H9 (cell line): ENCODE measurements at regions not wholly inside any gene's neighbourhood (a gene's known extent, or its start where the extent isn't known, plus 50 kb on each side); places are given as distances from the start of the nearest gene placed in this dataset.
A peak's percentile ranks its signal among the peaks of the same experiment; 100 is the strongest.

Experiments
- DNase-seq: peaks from one replicate; pipeline ENCODE4 v3.0.0-alpha.2; 2017
- H2AFZ ChIP-seq: one replicate; pipeline ENCODE4 v1.6.1; 2013; ENCODE audit warnings: mild to moderate bottlenecking, low read length, control low read depth, moderate library complexity
- H2AK5ac ChIP-seq: 2 replicates; pipeline ENCODE4 v1.6.1; 2013; ENCODE audit warnings: low read length, control low read depth, mixed read lengths; ENCODE audit not compliant: insufficient read length
- H2BK120ac ChIP-seq: one replicate; pipeline ENCODE4 v1.6.1; 2013; ENCODE audit warnings: low read depth, mild to moderate bottlenecking, low read length, control low read depth, inconsistent platforms; ENCODE audit not compliant: poor library complexity, severe bottlenecking
- H2BK12ac ChIP-seq: 2 replicates; pipeline ENCODE4 v1.6.1; 2013; ENCODE audit warnings: low read length, control low read depth, mixed read lengths, low read depth; ENCODE audit not compliant: insufficient read length
- H2BK15ac ChIP-seq: 2 replicates; pipeline ENCODE4 v1.6.1; 2013; ENCODE audit warnings: low read depth, low read length, control low read depth
- H2BK20ac ChIP-seq: one replicate; pipeline ENCODE4 v1.6.1; 2013; ENCODE audit warnings: low read depth, mild to moderate bottlenecking, low read length, control low read depth, inconsistent platforms; ENCODE audit not compliant: poor library complexity, severe bottlenecking
- H2BK5ac ChIP-seq: 2 replicates; pipeline ENCODE4 v1.6.1; 2013; ENCODE audit warnings: low read length, control low read depth, mixed read lengths; ENCODE audit not compliant: insufficient read length
- H3K14ac ChIP-seq: 2 replicates; pipeline ENCODE4 v1.6.1; 2013; ENCODE audit warnings: low read length, control low read depth; ENCODE audit not compliant: insufficient read depth
- H3K18ac ChIP-seq: 2 replicates; pipeline ENCODE4 v1.6.1; 2013; ENCODE audit warnings: low read depth, mild to moderate bottlenecking, mixed read lengths, low read length, control low read depth; ENCODE audit not compliant: insufficient read length
- H3K23ac ChIP-seq: 2 replicates; pipeline ENCODE4 v1.6.1; 2013; ENCODE audit warnings: low read length, control low read depth, mixed read lengths, low read depth; ENCODE audit not compliant: insufficient read length
- H3K23me2 ChIP-seq: 2 replicates; pipeline ENCODE4 v1.6.1; 2013; ENCODE audit warnings: low read depth, mild to moderate bottlenecking, mixed read lengths, low read length, control low read depth; ENCODE audit not compliant: insufficient read length, poor library complexity, severe bottlenecking
- H3K27ac ChIP-seq: 2 replicates; pipeline ENCODE4 v1.5.1; 2013; ENCODE audit warnings: low read length, control low read depth, mixed read lengths, low read depth; ENCODE audit not compliant: insufficient read length
- H3K27me3 ChIP-seq: 2 replicates; pipeline ENCODE4 v1.6.1; 2013; ENCODE audit warnings: low read length, control low read depth, inconsistent platforms; ENCODE audit not compliant: insufficient read depth
- H3K4ac ChIP-seq: 2 replicates; pipeline ENCODE4 v1.6.1; 2013; ENCODE audit warnings: low read depth, mild to moderate bottlenecking, control low read depth, inconsistent platforms, low read length, moderate library complexity
- H3K4me1 ChIP-seq: 2 replicates; pipeline ENCODE4 v1.6.1; 2013; ENCODE audit warnings: low read length, control low read depth, inconsistent platforms; ENCODE audit not compliant: insufficient read depth
- H3K4me2 ChIP-seq: 2 replicates; pipeline ENCODE4 v1.6.1; 2013; ENCODE audit warnings: low read length, control low read depth, mixed read lengths; ENCODE audit not compliant: insufficient read length, insufficient read depth
- H3K56ac ChIP-seq: 2 replicates; pipeline ENCODE4 v1.6.1; 2013; ENCODE audit warnings: low read depth, mild to moderate bottlenecking, mixed read lengths, low read length, control low read depth; ENCODE audit not compliant: insufficient read length
- H3K79me1 ChIP-seq: 2 replicates; pipeline ENCODE4 v1.6.1; 2013; ENCODE audit warnings: low read depth, mild to moderate bottlenecking, moderate library complexity, low read length, control low read depth, inconsistent platforms; ENCODE audit not compliant: insufficient read depth, poor library complexity, severe bottlenecking
- H3K79me2 ChIP-seq: 2 replicates; pipeline ENCODE4 v1.6.1; 2013; ENCODE audit warnings: low read length, control low read depth, inconsistent platforms; ENCODE audit not compliant: insufficient read depth
- H3K9ac ChIP-seq: 2 replicates; pipeline ENCODE4 v1.6.1; 2013; ENCODE audit warnings: low read length, control low read depth, mixed read lengths; ENCODE audit not compliant: insufficient read length; ENCODE audit errors: extremely low read depth
- H3K9me3 ChIP-seq: one replicate; pipeline ENCODE4 v1.6.1; 2013; ENCODE audit warnings: low read depth, low read length, inconsistent platforms; ENCODE audit not compliant: control insufficient read depth
- H3T11ph ChIP-seq: one replicate; pipeline ENCODE4 v1.6.1; 2013; ENCODE audit warnings: mild to moderate bottlenecking, low read length, control low read depth, inconsistent platforms
- H4K20me1 ChIP-seq: one replicate; pipeline ENCODE4 v1.6.1; 2013; ENCODE audit not compliant: control insufficient read depth, insufficient read length, insufficient read depth
- H4K5ac ChIP-seq: 2 replicates; pipeline ENCODE4 v1.6.1; 2013; ENCODE audit warnings: low read depth, mild to moderate bottlenecking, mixed read lengths, low read length, control low read depth; ENCODE audit not compliant: insufficient read length
- H4K8ac ChIP-seq: replicated peaks from 2 replicates; pipeline ENCODE4 v1.6.1; 2013; ENCODE audit warnings: low read length, control low read depth, mixed read lengths, low read depth; ENCODE audit not compliant: insufficient read length
- H4K91ac ChIP-seq: 2 replicates; pipeline ENCODE4 v1.6.1; 2013; ENCODE audit warnings: low read depth, mild to moderate bottlenecking, moderate library complexity, mixed read lengths, low read length, control low read depth; ENCODE audit not compliant: insufficient read length
- H3K27ac Mint-ChIP-seq, 3 experiments: 2 replicates in 2 of 3; 3 replicates in 1 of 3; pipeline ENCODE4 v1.8.0; 2020 to 2021; ENCODE audit warnings: mixed read lengths in 3 of 3, mild to moderate bottlenecking in 1 of 3, moderate library complexity in 1 of 3
- H3K27me3 Mint-ChIP-seq: 2 replicates; pipeline ENCODE4 v1.8.0; 2021; ENCODE audit warnings: low read depth, mild to moderate bottlenecking, moderate library complexity, mixed read lengths
- H3K36me3 Mint-ChIP-seq, 3 experiments: 2 replicates in 2 of 3; 3 replicates in 1 of 3; pipeline ENCODE4 v1.8.0; 2020 to 2021; ENCODE audit warnings: low read depth in 3 of 3, mixed read lengths in 3 of 3; ENCODE audit not compliant: insufficient read depth in 1 of 3
- H3K4me1 Mint-ChIP-seq, 2 experiments: 2 replicates each; pipeline ENCODE4 v1.8.0; 2020; ENCODE audit warnings: mixed read lengths in 2 of 2
- H3K4me3 Mint-ChIP-seq, 2 experiments: 2 replicates in 1 of 2; 3 replicates in 1 of 2; pipeline ENCODE4 v1.8.0; 2020 to 2021; ENCODE audit warnings: mild to moderate bottlenecking in 2 of 2, mixed read lengths in 2 of 2, moderate library complexity in 1 of 2
- H3K9me3 Mint-ChIP-seq, 2 experiments: 2 replicates in 1 of 2; 3 replicates in 1 of 2; pipeline ENCODE4 v1.8.0; 2020; ENCODE audit warnings: mild to moderate bottlenecking in 2 of 2, mixed read lengths in 2 of 2, moderate library complexity in 1 of 2
- CTCF ChIP-seq: fragments of 200-600 bp; sonication (generic); conservative IDR thresholded peaks from 3 replicates; pipeline ENCODE4 v1.8.0; 2021; ENCODE audit warnings: antibody characterized with exemption, mild to moderate bottlenecking
- WGBS: extraction: QIAGEN DNeasy Blood & Tissue Kit; methylation state at CpG from one replicate; pipeline ENCODE4 v1.1.7; 2013; ENCODE audit warnings: missing lambda C conversion rate, low lambda C conversion rate, mixed read lengths; ENCODE audit not compliant: insufficient read length; ENCODE audit errors: extremely low coverage; 5-methylcytosine and 5-hydroxymethylcytosine counted together

- H4K5ac ChIP-seq = no peak overlapping the region
- no peaks in the 10 kb centered on the region for H3K9me3 Mint-ChIP-seq
- no peak overlapping the region for H3K4me2 ChIP-seq
- H4K20me1 ChIP-seq = no peaks in the 10 kb centered on the region
- H3K4me1 Mint-ChIP-seq = peaks cover 17% of the 10 kb centered on the region in 2 experiments
- H3K27ac Mint-ChIP-seq = peak overlapping the region in 1 of 3 experiments; percentile 25; a peak in 2 of 7 replicates
- H4K8ac ChIP-seq = no peak overlapping the region
- no peak overlapping the region for H3K9ac ChIP-seq
- H3K23me2 ChIP-seq = no peaks in the 10 kb centered on the region
- no peaks in the 10 kb centered on the region for H3K79me2 ChIP-seq
- H2AFZ ChIP-seq = no peak overlapping the region
- H4K91ac ChIP-seq = no peak overlapping the region
- TF ChIP-seq CTCF = no peak
- no peaks in the 10 kb centered on the region for H3K27me3 ChIP-seq
- no peak overlapping the region for H3K18ac ChIP-seq
- no peak overlapping the region for H3K27ac ChIP-seq
- H3K36me3 Mint-ChIP-seq = no peaks in the 10 kb centered on the region
- no peak overlapping the region for H3K4me3 Mint-ChIP-seq
- peak overlapping the region; percentile 63 for H3K14ac ChIP-seq
- no peak overlapping the region for H3K56ac ChIP-seq
- H2BK15ac ChIP-seq = no peak overlapping the region
- H3T11ph ChIP-seq = no peak overlapping the region
- H3K4me1 ChIP-seq = no peaks in the 10 kb centered on the region
- no peak overlapping the region for H2BK20ac ChIP-seq
- no CpG with 5 or more reads among the region's 27 CpGs for WGBS
- H3K79me1 ChIP-seq = no peaks in the 10 kb centered on the region
- peaks cover 3% of the 10 kb centered on the region for H3K27me3 Mint-ChIP-seq
- H2BK120ac ChIP-seq = no peak overlapping the region
- H2AK5ac ChIP-seq = no peak overlapping the region
- H3K23ac ChIP-seq = no peak overlapping the region
- H3K4ac ChIP-seq = no peak overlapping the region
- no peak for DNase-seq
- no peak overlapping the region for H2BK5ac ChIP-seq
- no peak overlapping the region for H2BK12ac ChIP-seq
- H3K9me3 ChIP-seq = no peaks in the 10 kb centered on the region
Measured at GRCh38 chr18:77906103-77906892, 656.6 kb downstream of the GALR1 start.
